ENCODE measurements at regions not wholly inside any gene's neighbourhood (a gene's known extent, or its start where the extent isn't known, plus 50 kb on each side); places are given as distances from the start of the nearest gene placed in this dataset.

GRCh38 chr11:19442554-19442910 is 201.8 kb upstream of the E2F8 start:
- no peaks in the 10 kb centered on the region for H3K36me3 Mint-ChIP-seq (ENCODE audit: low read depth)
- DNase-seq (ENCODE audit: low read depth, low spot score) = no peak
- no peak overlapping the region for H3K4me3 Mint-ChIP-seq
- peaks cover 3% of the 10 kb centered on the region for H3K27me3 Mint-ChIP-seq (ENCODE audit: low read depth)
- TF ChIP-seq CTCF (conservative IDR thresholded peaks at IDR 0.05) = no peak
- no peak overlapping the region for H3K27ac Mint-ChIP-seq (ENCODE audit: unreplicated experiment)
- H3K4me1 Mint-ChIP-seq = peaks cover 15% of the 10 kb centered on the region
- no peaks in the 10 kb centered on the region for H3K9me3 Mint-ChIP-seq

GRCh38 chr11:19441752-19442553 is 201.2 kb upstream of the E2F8 start:
- DNase-seq (ENCODE audit: low read depth, low spot score) = no peak
- Mint-ChIP-seq H3K4me3 (no peak overlapping the region), H3K4me1 (peaks cover 20% of the 10 kb centered on the region), H3K27me3 (ENCODE audit: low read depth) (peaks cover 3% of the 10 kb centered on the region), H3K9me3 (no peaks in the 10 kb centered on the region), H3K36me3 (ENCODE audit: low read depth) (no peaks in the 10 kb centered on the region), H3K27ac (ENCODE audit: unreplicated experiment) (no peak overlapping the region)
- no peak for TF ChIP-seq CTCF (conservative IDR thresholded peaks at IDR 0.05)

- no peaks in the 10 kb centered on the region for H3K36me3 Mint-ChIP-seq (ENCODE audit: low read depth)
- DNase-seq (ENCODE audit: low read depth, low spot score) = no peak
- peaks cover under 1% of the 10 kb centered on the region for H3K9me3 Mint-ChIP-seq
- no peak overlapping the region for H3K27ac Mint-ChIP-seq (ENCODE audit: unreplicated experiment)
- H3K27me3 Mint-ChIP-seq (ENCODE audit: low read depth) = no peaks in the 10 kb centered on the region
- H3K4me1 Mint-ChIP-seq = peaks cover 14% of the 10 kb centered on the region
- no peak for TF ChIP-seq CTCF (conservative IDR thresholded peaks at IDR 0.05)
- no peak overlapping the region for H3K4me3 Mint-ChIP-seq
Observed at GRCh38 chr11:19441288-19441687, 200.5 kb upstream of the E2F8 start.

- no peak for TF ChIP-seq CTCF (conservative IDR thresholded peaks at IDR 0.05)
- Mint-ChIP-seq H3K4me1 (peaks cover 16% of the 10 kb centered on the region), H3K4me3 (no peak overlapping the region), H3K36me3 (ENCODE audit: low read depth) (peaks cover 3% of the 10 kb centered on the region), H3K9me3 (peaks cover 6% of the 10 kb centered on the region), H3K27ac (ENCODE audit: unreplicated experiment) (no peak overlapping the region), H3K27me3 (ENCODE audit: low read depth) (no peaks in the 10 kb centered on the region)
- no peak for DNase-seq (ENCODE audit: low read depth, low spot score)
Observed at GRCh38 chr11:19437760-19438159, 197.0 kb upstream of the E2F8 start.

- peaks cover 3% of the 10 kb centered on the region for H3K36me3 Mint-ChIP-seq (ENCODE audit: low read depth)
- peaks cover 23% of the 10 kb centered on the region for H3K4me1 Mint-ChIP-seq
- H3K9me3 Mint-ChIP-seq = peaks cover 6% of the 10 kb centered on the region
- DNase-seq (ENCODE audit: low read depth, low spot score) = no peak
- H3K27ac Mint-ChIP-seq (ENCODE audit: unreplicated experiment) = no peak overlapping the region
- peaks cover 2% of the 10 kb centered on the region for H3K27me3 Mint-ChIP-seq (ENCODE audit: low read depth)
- H3K4me3 Mint-ChIP-seq = no peak overlapping the region
- TF ChIP-seq CTCF (conservative IDR thresholded peaks at IDR 0.05) = no peak
Observed at GRCh38 chr11:19436932-19437331, 196.2 kb upstream of the E2F8 start.
